ENCODE measurements at regions not wholly inside any gene's neighbourhood (a gene's known extent, or its start where the extent isn't known, plus 50 kb on each side); places are given as distances from the start of the nearest gene placed in this dataset.

DNA sequence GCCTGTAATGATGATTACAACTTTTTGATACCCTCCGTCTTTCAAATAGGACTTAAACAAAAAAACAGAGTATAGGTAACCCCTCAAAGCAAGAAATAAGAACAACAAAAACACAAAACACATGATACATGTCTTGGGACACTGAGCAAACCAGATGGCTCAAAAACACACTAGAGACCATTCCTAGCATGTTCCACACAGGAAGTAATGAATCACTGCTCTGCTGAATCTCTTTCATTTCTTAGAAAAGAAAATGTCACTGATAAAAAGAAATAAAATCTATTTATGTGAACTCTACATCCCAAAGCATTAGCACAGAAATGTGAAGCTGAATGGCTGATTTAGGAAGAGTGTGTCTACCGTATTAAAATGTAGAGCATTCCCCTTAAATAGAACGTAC lies 134.5 kb upstream of the IL15 start:
- no peak overlapping the region for H3K4me3 ChIP-seq
- intact Hi-C loops (cut with micrococcal nuclease), result no loop called here
- FAIRE-seq, result no peak
- H3K9me3 ChIP-seq (replicated peaks; ENCODE audit: control insufficient read depth, insufficient read depth, low read depth, low read length), result no peaks in the 10 kb centered on the region
- no peak for ATAC-seq
- ChIA-PET POLR2A (no interaction called here), CTCF (ENCODE audit: low intra/inter-chr PET ratio) (no interaction called here)
- no peaks in the 10 kb centered on the region for H3K9me1 ChIP-seq (ENCODE audit: control insufficient read depth, insufficient read depth, low read length)
- H3K9ac ChIP-seq (ENCODE audit: insufficient read depth in 1 of 2, low read depth in 2 of 2, low read length in 2 of 2), result no peak overlapping the region
- no peak overlapping the region for H3K4me2 ChIP-seq (ENCODE audit: insufficient read depth, low read length)
- H2AFZ ChIP-seq (ENCODE audit: low read depth, low read length), result no peak overlapping the region
- no peaks in the 10 kb centered on the region for H3K36me3 ChIP-seq (ENCODE audit: control insufficient read depth, insufficient read depth, low read length)
- H3K79me2 ChIP-seq (ENCODE audit: control insufficient read depth, insufficient read depth, low read length), result no peaks in the 10 kb centered on the region
- no peaks in the 10 kb centered on the region for H3K27me3 ChIP-seq (ENCODE audit: control insufficient read depth in 2 of 2, insufficient read depth in 2 of 2, low read length in 2 of 2)
- no peak for DNase-seq (ENCODE audit: extremely low read depth in 1 of 4, low spot score in 3 of 4)
- H3K27ac ChIP-seq (ENCODE audit: extremely low read depth, low read depth, low read length), result no peak overlapping the region
- BruUV-seq (replicated peaks), result no TSS peak
- H4K20me1 ChIP-seq (replicated peaks; ENCODE audit: control insufficient read depth, insufficient read depth, low read length), result no peaks in the 10 kb centered on the region
- in situ Hi-C loops (cut with MboI), result no loop called here
- 2% methylated on average over 3 of the region's 3 CpGs for WGBS (ENCODE audit: insufficient coverage, low coverage, missing lambda C conversion rate)
- H3K4me1 ChIP-seq (replicated peaks in 1 of 2; ENCODE audit: control insufficient read depth in 2 of 2, insufficient read depth in 2 of 2, low read length in 2 of 2), result no peaks in the 10 kb centered on the region
- TF ChIP-seq PCBP1 (IDR thresholded peaks at IDR 0.05; ENCODE audit: low read depth, low read length, poor library complexity, severe bottlenecking), result no peak

DNA sequence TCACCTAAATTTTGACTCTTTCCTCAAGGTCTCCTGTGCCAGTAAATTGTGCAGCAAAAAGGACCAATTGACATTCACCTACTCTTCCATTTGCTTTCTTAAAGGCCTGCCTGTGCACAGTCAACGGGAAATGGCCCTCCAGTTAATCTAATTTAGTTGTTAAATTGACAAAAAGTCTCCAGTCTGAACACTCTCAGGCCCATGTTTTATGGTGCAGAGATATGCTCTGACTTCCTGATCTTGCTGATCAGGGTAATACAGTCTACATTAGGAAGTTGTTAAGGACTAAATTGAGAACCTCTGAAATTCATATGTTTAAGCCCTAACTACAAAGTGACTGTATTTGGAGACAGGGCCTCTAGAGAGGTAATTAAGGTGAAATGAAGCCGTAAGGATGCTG lies 133.6 kb upstream of the IL15 start:
- FAIRE-seq, result no peak
- TF ChIP-seq KAT7 (CRISPR knock-in tag; IDR thresholded peaks at IDR 0.05; ENCODE audit: borderline replicate concordance) (no peak), ZNF76 (CRISPR knock-in tag; IDR thresholded peaks at IDR 0.05; ENCODE audit: borderline replicate concordance) (no peak), ASH1L (IDR thresholded peaks at IDR 0.05; ENCODE audit: borderline replicate concordance, low read depth, partially characterized antibody) (no peak), GATA2 (CRISPR knock-in tag; IDR thresholded peaks at IDR 0.05) (no peak), SRSF1 (IDR thresholded peaks at IDR 0.05; ENCODE audit: low read depth, low read length) (no peak), NR3C1 (CRISPR knock-in tag; IDR thresholded peaks at IDR 0.05) (no peak), U2AF1 (optimal IDR thresholded peaks at IDR 0.05; ENCODE audit: low read depth, low read length) (no peak)
- TF ChIP-seq, protein P1, sequence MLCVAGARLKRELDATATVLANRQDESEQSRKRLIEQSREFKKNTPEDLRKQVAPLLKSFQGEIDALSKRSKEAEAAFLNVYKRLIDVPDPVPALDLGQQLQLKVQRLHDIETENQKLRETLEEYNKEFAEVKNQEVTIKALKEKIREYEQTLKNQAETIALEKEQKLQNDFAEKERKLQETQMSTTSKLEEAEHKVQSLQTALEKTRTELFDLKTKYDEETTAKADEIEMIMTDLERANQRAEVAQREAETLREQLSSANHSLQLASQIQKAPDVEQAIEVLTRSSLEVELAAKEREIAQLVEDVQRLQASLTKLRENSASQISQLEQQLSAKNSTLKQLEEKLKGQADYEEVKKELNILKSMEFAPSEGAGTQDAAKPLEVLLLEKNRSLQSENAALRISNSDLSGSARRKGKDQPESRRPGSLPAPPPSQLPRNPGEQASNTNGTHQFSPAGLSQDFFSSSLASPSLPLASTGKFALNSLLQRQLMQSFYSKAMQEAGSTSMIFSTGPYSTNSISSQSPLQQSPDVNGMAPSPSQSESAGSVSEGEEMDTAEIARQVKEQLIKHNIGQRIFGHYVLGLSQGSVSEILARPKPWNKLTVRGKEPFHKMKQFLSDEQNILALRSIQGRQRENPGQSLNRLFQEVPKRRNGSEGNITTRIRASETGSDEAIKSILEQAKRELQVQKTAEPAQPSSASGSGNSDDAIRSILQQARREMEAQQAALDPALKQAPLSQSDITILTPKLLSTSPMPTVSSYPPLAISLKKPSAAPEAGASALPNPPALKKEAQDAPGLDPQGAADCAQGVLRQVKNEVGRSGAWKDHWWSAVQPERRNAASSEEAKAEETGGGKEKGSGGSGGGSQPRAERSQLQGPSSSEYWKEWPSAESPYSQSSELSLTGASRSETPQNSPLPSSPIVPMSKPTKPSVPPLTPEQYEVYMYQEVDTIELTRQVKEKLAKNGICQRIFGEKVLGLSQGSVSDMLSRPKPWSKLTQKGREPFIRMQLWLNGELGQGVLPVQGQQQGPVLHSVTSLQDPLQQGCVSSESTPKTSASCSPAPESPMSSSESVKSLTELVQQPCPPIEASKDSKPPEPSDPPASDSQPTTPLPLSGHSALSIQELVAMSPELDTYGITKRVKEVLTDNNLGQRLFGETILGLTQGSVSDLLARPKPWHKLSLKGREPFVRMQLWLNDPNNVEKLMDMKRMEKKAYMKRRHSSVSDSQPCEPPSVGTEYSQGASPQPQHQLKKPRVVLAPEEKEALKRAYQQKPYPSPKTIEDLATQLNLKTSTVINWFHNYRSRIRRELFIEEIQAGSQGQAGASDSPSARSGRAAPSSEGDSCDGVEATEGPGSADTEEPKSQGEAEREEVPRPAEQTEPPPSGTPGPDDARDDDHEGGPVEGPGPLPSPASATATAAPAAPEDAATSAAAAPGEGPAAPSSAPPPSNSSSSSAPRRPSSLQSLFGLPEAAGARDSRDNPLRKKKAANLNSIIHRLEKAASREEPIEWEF (CRISPR knock-in tag; IDR thresholded peaks at IDR 0.05), result no peak
- TF ChIP-seq, protein P2, sequence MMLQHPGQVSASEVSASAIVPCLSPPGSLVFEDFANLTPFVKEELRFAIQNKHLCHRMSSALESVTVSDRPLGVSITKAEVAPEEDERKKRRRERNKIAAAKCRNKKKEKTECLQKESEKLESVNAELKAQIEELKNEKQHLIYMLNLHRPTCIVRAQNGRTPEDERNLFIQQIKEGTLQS (IDR thresholded peaks at IDR 0.05), result no peak
- TF ChIP-seq, protein P2 (CRISPR knock-in tag; conservative IDR thresholded peaks at IDR 0.05), result no peak

More for the DNA sequence above, 133.6 kb upstream of the IL15 start:
- Histone ChIP-seq H3K79me2 (ENCODE audit: control insufficient read depth, insufficient read depth, low read length) (no peaks in the 10 kb centered on the region), H2AFZ (ENCODE audit: low read depth, low read length) (no peak overlapping the region), H3K4me1 (replicated peaks in 1 of 2; ENCODE audit: control insufficient read depth in 2 of 2, insufficient read depth in 2 of 2, low read length in 2 of 2) (no peaks in the 10 kb centered on the region), H3K4me3 (no peak overlapping the region), H4K20me1 (replicated peaks; ENCODE audit: control insufficient read depth, insufficient read depth, low read length) (no peaks in the 10 kb centered on the region), H3K9ac (ENCODE audit: insufficient read depth in 1 of 2, low read depth in 2 of 2, low read length in 2 of 2) (no peak overlapping the region), H3K9me1 (ENCODE audit: control insufficient read depth, insufficient read depth, low read length) (no peaks in the 10 kb centered on the region), H3K36me3 (ENCODE audit: control insufficient read depth, insufficient read depth, low read length) (no peaks in the 10 kb centered on the region), H3K4me2 (ENCODE audit: insufficient read depth, low read length) (no peak overlapping the region), H3K9me3 (replicated peaks; ENCODE audit: control insufficient read depth, insufficient read depth, low read depth, low read length) (no peaks in the 10 kb centered on the region), H3K27ac (ENCODE audit: extremely low read depth, low read depth, low read length) (no peak overlapping the region), H3K27me3 (ENCODE audit: control insufficient read depth in 2 of 2, insufficient read depth in 2 of 2, low read length in 2 of 2) (no peaks in the 10 kb centered on the region)
- intact Hi-C loops (cut with micrococcal nuclease) (no loop called here), in situ Hi-C loops (cut with MboI) (no loop called here)
- BruUV-seq (replicated peaks), result no TSS peak
- ChIA-PET CTCF (ENCODE audit: low intra/inter-chr PET ratio) (no interaction called here), POLR2A (no interaction called here)
- no peak for ATAC-seq
- no peak for DNase-seq (ENCODE audit: extremely low read depth in 1 of 4, low spot score in 3 of 4)
- WGBS (ENCODE audit: insufficient coverage, low coverage, missing lambda C conversion rate), result 5% methylated on average over 2 of the region's 2 CpGs
